SK-N-SH (cell line): ENCODE measurements at regions not wholly inside any gene's neighbourhood (a gene's known extent, or its start where the extent isn't known, plus 50 kb on each side); places are given as distances from the start of the nearest gene placed in this dataset.

ENCODE experiments used
- CTCF ChIA-PET: fragments of 300-600, 350-600 bp; formaldehyde crosslinking; extraction: SDS; loops from one replicate; lab custom pipeline; 2021; lab: Yijun Ruan, JAX
- POLR2A ChIA-PET: fragments of 350-600 bp; sonication (Branson Sonifier 250); formaldehyde crosslinking; extraction: SDS; loops from one replicate; lab custom pipeline; 2020; ENCODE audit warnings: antibody characterized with exemption, inconsistent platforms; lab: Yijun Ruan, JAX
- DNase-seq: peaks from one replicate; pipeline ENCODE4 v3.0.0; 2012
- H2AFZ ChIP-seq: fragments of 200-600 bp; sonication (generic); 2 replicates; pipeline ENCODE4 v1.8.1; 2016; ENCODE audit warnings: antibody characterized with exemption, mild to moderate bottlenecking, low read depth
- H3F3A ChIP-seq: fragments of 200-600 bp; sonication (generic); replicated peaks from 2 replicates; pipeline ENCODE3; 2016; ENCODE audit warnings: antibody characterized with exemption, mild to moderate bottlenecking; ENCODE audit not compliant: insufficient read depth
- H3K27ac ChIP-seq, 2 experiments: fragments of 200-500 bp in 1 of 2; fragments of 200-600 bp in 1 of 2; sonication (Bioruptor generic) in 1 of 2; sonication (generic), shearing (Covaris generic) in 1 of 2; 2 replicates each; pipeline versions ENCODE4 v1.5.1 to v1.6.1; 2014 to 2016; ENCODE audit warnings: low read depth in 2 of 2, inconsistent platforms in 1 of 2, low read length in 1 of 2, mild to moderate bottlenecking in 1 of 2, mixed read lengths in 1 of 2
- H3K27me3 ChIP-seq: fragments of 200-600 bp; sonication (generic), shearing (Covaris generic); 2 replicates; pipeline ENCODE4 v1.6.1; 2016; ENCODE audit warnings: mixed run types; ENCODE audit not compliant: insufficient read depth
- H3K36me3 ChIP-seq, 2 experiments: fragments of 200-500 bp in 1 of 2; fragments of 200-600 bp in 1 of 2; sonication (Bioruptor generic) in 1 of 2; sonication (generic) in 1 of 2; replicated peaks in 1 of 2; 2 replicates each; pipeline versions ENCODE3 to v1.5.1; 2014 to 2016; ENCODE audit warnings: low read length in 1 of 2, mild to moderate bottlenecking in 1 of 2; ENCODE audit not compliant: insufficient read depth in 2 of 2, control insufficient read depth in 1 of 2
- H3K4me1 ChIP-seq, 2 experiments: fragments of 200-500 bp in 1 of 2; fragments of 200-600 bp in 1 of 2; sonication (Bioruptor generic) in 1 of 2; sonication (generic), shearing (Covaris generic) in 1 of 2; 2 replicates each; pipeline versions ENCODE4 v1.5.1 to v1.6.1; 2014 to 2016; ENCODE audit warnings: low read depth in 1 of 2, low read length in 1 of 2, mixed run types in 1 of 2; ENCODE audit not compliant: insufficient read depth in 2 of 2, control insufficient read depth in 1 of 2
- H3K4me2 ChIP-seq: fragments of 200-600 bp; sonication (generic), shearing (Covaris generic); 2 replicates; pipeline ENCODE4 v1.6.1; 2017; ENCODE audit warnings: mixed run types
- H3K4me3 ChIP-seq, 2 experiments: fragments of 200-500 bp in 1 of 2; fragments of 200-600 bp in 1 of 2; sonication (Bioruptor generic) in 1 of 2; sonication (generic), shearing (Covaris generic) in 1 of 2; 2 replicates each; pipeline versions ENCODE4 v1.5.1 to v1.8.1; 2014 to 2016; ENCODE audit warnings: low read depth in 2 of 2, inconsistent platforms in 1 of 2, low read length in 1 of 2, mild to moderate bottlenecking in 1 of 2, mixed read lengths in 1 of 2, moderate library complexity in 1 of 2
- H3K79me2 ChIP-seq: fragments of 200-600 bp; sonication (generic); 2 replicates; pipeline ENCODE4 v1.8.1; 2017; ENCODE audit warnings: mild to moderate bottlenecking; ENCODE audit not compliant: insufficient read depth
- H3K9ac ChIP-seq: fragments of 200-600 bp; sonication (generic); 2 replicates; pipeline ENCODE4 v1.6.1; 2017; ENCODE audit warnings: mixed run types
- H3K9me2 ChIP-seq: fragments of 200-600 bp; sonication (generic); 2 replicates; pipeline ENCODE4 v1.6.1; 2017; ENCODE audit warnings: mixed run types
- H3K9me3 ChIP-seq: fragments of 200-600 bp; sonication (generic); 2 replicates; pipeline ENCODE4 v1.6.1; 2017; ENCODE audit warnings: mixed run types, mild to moderate bottlenecking, moderate library complexity
- H4K20me1 ChIP-seq: fragments of 200-600 bp; sonication (generic); 2 replicates; pipeline ENCODE4 v1.6.1; 2017; ENCODE audit warnings: mild to moderate bottlenecking, mixed run types; ENCODE audit not compliant: insufficient read depth
- EP300 ChIP-seq, 2 experiments: IDR thresholded peaks; 2 replicates each; pipeline versions ENCODE4 v1.4.0 to v1.6.1; 2012; ENCODE audit warnings: borderline replicate concordance in 1 of 2, low read depth in 1 of 2, low read length in 1 of 2
- EZH2phosphoT487 ChIP-seq: fragments of 200-600 bp; sonication (generic); IDR thresholded peaks from 2 replicates; pipeline ENCODE4 v1.6.1; 2017; ENCODE audit warnings: low read depth, mixed run types, mild to moderate bottlenecking, antibody characterized with exemption, moderate library complexity, borderline replicate concordance
- FOSL2 ChIP-seq: IDR thresholded peaks from 2 replicates; pipeline ENCODE4 v1.4.0; 2012; ENCODE audit warnings: low read depth, mild to moderate bottlenecking, moderate library complexity, borderline replicate concordance
- FOXJ3 ChIP-seq: sonication (generic); formaldehyde crosslinking; IDR thresholded peaks from 2 replicates; pipeline ENCODE4 v1.5.1; 2020; ENCODE audit warnings: mild to moderate bottlenecking, missing genetic modification reagents
- FOXM1 ChIP-seq: IDR thresholded peaks from 2 replicates; pipeline ENCODE4 v1.4.0; 2012; ENCODE audit warnings: low read depth, mild to moderate bottlenecking
- GABPA ChIP-seq: IDR thresholded peaks from 2 replicates; pipeline ENCODE4 v1.4.0; 2012; ENCODE audit warnings: low read depth, mild to moderate bottlenecking
- GATA2 ChIP-seq: sonication (generic); formaldehyde crosslinking; IDR thresholded peaks from 2 replicates; pipeline ENCODE4 v1.5.0; 2020; ENCODE audit warnings: mild to moderate bottlenecking, missing genetic modification reagents
- JUND ChIP-seq: IDR thresholded peaks from 2 replicates; pipeline ENCODE4 v1.4.0; 2012
- MXI1 ChIP-seq: IDR thresholded peaks from 2 replicates; pipeline ENCODE4 v1.6.1; 2012; ENCODE audit warnings: mild to moderate bottlenecking, low read depth, low read length, improper control_type of control experiment
- NFIC ChIP-seq: IDR thresholded peaks from 2 replicates; pipeline ENCODE4 v1.4.0; 2012; ENCODE audit warnings: borderline replicate concordance
- POLR2AphosphoS5 ChIP-seq: IDR thresholded peaks from 2 replicates; pipeline ENCODE4 v1.6.1; 2012; ENCODE audit warnings: low read depth, low read length
- RCOR1 ChIP-seq: fragments of 150-350 bp; IDR thresholded peaks from 2 replicates; pipeline ENCODE4 v1.6.1; 2017; ENCODE audit warnings: antibody characterized with exemption, low read length
- RFX5 ChIP-seq: IDR thresholded peaks from 2 replicates; pipeline ENCODE4 v1.6.1; 2012; ENCODE audit warnings: mild to moderate bottlenecking, improper control_type of control experiment, low read length
- RXRA ChIP-seq: IDR thresholded peaks from 2 replicates; pipeline ENCODE4 v1.4.0; 2012; ENCODE audit warnings: low read depth, mild to moderate bottlenecking, borderline replicate concordance
- SIN3A ChIP-seq: IDR thresholded peaks from 2 replicates; pipeline ENCODE4 v1.6.1; 2012; ENCODE audit warnings: low read depth, mild to moderate bottlenecking, low read length, moderate library complexity, borderline replicate concordance
- SMC3 ChIP-seq: IDR thresholded peaks from 2 replicates; pipeline ENCODE4 v1.6.1; 2012; ENCODE audit warnings: low read depth, low read length, improper control_type of control experiment
- TCF12 ChIP-seq: IDR thresholded peaks from 2 replicates; pipeline ENCODE4 v1.4.0; 2012
- TEAD4 ChIP-seq: IDR thresholded peaks from 2 replicates; pipeline ENCODE4 v1.4.0; 2012; ENCODE audit warnings: mild to moderate bottlenecking, borderline replicate concordance; ENCODE audit not compliant: insufficient read depth
- WGBS: methylation state at CpG from one replicate; pipeline ENCODE4 v1.1.6; 2017; ENCODE audit warnings: low lambda C conversion rate; 5-methylcytosine and 5-hydroxymethylcytosine counted together
- TF ChIP-seq, protein P1 (sequence below): IDR thresholded peaks from 2 replicates; pipeline ENCODE4 v1.4.0; 2012; ENCODE audit warnings: low read depth
- TF ChIP-seq, protein P2 (sequence below): IDR thresholded peaks from 2 replicates; pipeline ENCODE4 v1.6.1; 2012; ENCODE audit warnings: mild to moderate bottlenecking, low read depth, low read length, moderate library complexity

GRCh38 chr1:54464477-54465146 lies 58.4 kb upstream of the SSBP3 start:
- Histone ChIP-seq H3K27me3 (no peaks in the 10 kb centered on the region), H3K36me3 (no peaks in the 10 kb centered on the region), H3K9me2 (no peaks in the 10 kb centered on the region), H3K9ac (no peak overlapping the region), H2AFZ (no peak overlapping the region), H3K4me1 (peaks cover 0 to 17% of the 10 kb centered on the region in 2 experiments; a peak in 1 of 4 replicates), H3K4me2 (no peak overlapping the region), H3K27ac (no peak overlapping the region), H4K20me1 (no peaks in the 10 kb centered on the region), H3K79me2 (no peaks in the 10 kb centered on the region), H3K9me3 (no peaks in the 10 kb centered on the region)
- WGBS, result 89% methylated on average over 8 of the region's 9 CpGs
- ChIA-PET POLR2A (no interaction called here), CTCF (interaction anchor here (0.6 to 1.0 kb wide), 3 partner anchors 13 to 46 kb away, joined by 3 to 4 read pairs (median 3); no protein-coding TSS in a partner anchor)
- DNase-seq, result peak; percentile 32
- TF ChIP-seq RXRA (no peak), RFX5 (no peak)
- TF ChIP-seq, protein P1, sequence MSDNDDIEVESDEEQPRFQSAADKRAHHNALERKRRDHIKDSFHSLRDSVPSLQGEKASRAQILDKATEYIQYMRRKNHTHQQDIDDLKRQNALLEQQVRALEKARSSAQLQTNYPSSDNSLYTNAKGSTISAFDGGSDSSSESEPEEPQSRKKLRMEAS, result no peak
- TF ChIP-seq, all 33 proteins: peak for 0
- Histone ChIP-seq H3K4me3 (no peak overlapping the region), H3F3A (no peaks in the 10 kb centered on the region)

DNA sequence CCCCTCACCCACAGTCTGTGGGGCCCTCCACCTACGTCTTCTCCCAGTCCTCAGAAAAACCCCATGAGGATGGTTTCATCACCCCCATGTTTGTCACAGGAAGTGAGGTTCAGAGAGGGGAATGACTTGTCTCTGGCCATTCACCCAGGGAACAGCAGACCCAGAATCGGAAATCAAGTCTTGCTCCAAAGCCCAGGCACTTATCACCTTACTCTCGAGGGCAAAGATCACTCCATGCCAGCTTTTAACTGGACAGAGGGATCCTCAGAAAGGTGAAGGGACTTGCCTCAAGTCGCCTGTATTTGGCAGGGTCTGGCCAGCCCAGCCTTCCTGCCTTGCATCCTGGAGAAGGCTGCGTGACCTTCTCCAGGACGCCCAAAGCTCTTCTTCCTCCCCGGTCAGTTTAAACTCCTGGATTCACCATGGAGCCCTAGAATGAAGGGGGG lies 57.9 kb upstream of the SSBP3 start:
- no peaks in the 10 kb centered on the region for H3K9me3 ChIP-seq
- no peak overlapping the region for H2AFZ ChIP-seq
- no peaks in the 10 kb centered on the region for H3K27me3 ChIP-seq
- peak; percentile 11 for DNase-seq
- H3F3A ChIP-seq, result no peaks in the 10 kb centered on the region
- CTCF ChIA-PET, result interaction anchor here (0.6 to 1.3 kb wide), 3 partner anchors 12 to 35 kb away, joined by 3 to 4 read pairs (median 3); no protein-coding TSS in a partner anchor
- H3K4me1 ChIP-seq, result peaks cover 0 to 20% of the 10 kb centered on the region in 2 experiments; a peak in 1 of 4 replicates
- H3K9ac ChIP-seq, result no peak overlapping the region
- 91% methylated on average over 3 of the region's 7 CpGs for WGBS
- no peak for TF ChIP-seq POLR2AphosphoS5
- TF ChIP-seq SMC3, result no peak
- no peak for TF ChIP-seq JUND
- TF ChIP-seq TCF12, result no peak
- TF ChIP-seq, protein P2, sequence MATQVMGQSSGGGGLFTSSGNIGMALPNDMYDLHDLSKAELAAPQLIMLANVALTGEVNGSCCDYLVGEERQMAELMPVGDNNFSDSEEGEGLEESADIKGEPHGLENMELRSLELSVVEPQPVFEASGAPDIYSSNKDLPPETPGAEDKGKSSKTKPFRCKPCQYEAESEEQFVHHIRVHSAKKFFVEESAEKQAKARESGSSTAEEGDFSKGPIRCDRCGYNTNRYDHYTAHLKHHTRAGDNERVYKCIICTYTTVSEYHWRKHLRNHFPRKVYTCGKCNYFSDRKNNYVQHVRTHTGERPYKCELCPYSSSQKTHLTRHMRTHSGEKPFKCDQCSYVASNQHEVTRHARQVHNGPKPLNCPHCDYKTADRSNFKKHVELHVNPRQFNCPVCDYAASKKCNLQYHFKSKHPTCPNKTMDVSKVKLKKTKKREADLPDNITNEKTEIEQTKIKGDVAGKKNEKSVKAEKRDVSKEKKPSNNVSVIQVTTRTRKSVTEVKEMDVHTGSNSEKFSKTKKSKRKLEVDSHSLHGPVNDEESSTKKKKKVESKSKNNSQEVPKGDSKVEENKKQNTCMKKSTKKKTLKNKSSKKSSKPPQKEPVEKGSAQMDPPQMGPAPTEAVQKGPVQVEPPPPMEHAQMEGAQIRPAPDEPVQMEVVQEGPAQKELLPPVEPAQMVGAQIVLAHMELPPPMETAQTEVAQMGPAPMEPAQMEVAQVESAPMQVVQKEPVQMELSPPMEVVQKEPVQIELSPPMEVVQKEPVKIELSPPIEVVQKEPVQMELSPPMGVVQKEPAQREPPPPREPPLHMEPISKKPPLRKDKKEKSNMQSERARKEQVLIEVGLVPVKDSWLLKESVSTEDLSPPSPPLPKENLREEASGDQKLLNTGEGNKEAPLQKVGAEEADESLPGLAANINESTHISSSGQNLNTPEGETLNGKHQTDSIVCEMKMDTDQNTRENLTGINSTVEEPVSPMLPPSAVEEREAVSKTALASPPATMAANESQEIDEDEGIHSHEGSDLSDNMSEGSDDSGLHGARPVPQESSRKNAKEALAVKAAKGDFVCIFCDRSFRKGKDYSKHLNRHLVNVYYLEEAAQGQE, result no peak
- TF ChIP-seq FOXM1, result no peak
- TF ChIP-seq SIN3A, result no peak
- TF ChIP-seq FOSL2, result no peak
- no peak for TF ChIP-seq EP300 (IDR thresholded peaks at IDR 0.05; ENCODE audit: borderline replicate concordance in 1 of 2, low read depth in 1 of 2, low read length in 1 of 2)
- no peak for TF ChIP-seq RCOR1
- no peak for TF ChIP-seq RXRA
- no peak for TF ChIP-seq NFIC
- no peak for TF ChIP-seq GATA2
- no peak for TF ChIP-seq FOXJ3 (CRISPR knock-in tag)
- TF ChIP-seq GABPA, result no peak
- TF ChIP-seq TEAD4, result no peak
- no peak for TF ChIP-seq MXI1
- TF ChIP-seq EZH2phosphoT487, result no peak
- no peak overlapping the region for H3K4me3 ChIP-seq
- POLR2A ChIA-PET, result no interaction called here
- no peaks in the 10 kb centered on the region for H3K36me3 ChIP-seq
- no peak overlapping the region for H3K27ac ChIP-seq
- no peaks in the 10 kb centered on the region for H4K20me1 ChIP-seq
- no peaks in the 10 kb centered on the region for H3K79me2 ChIP-seq
- H3K4me2 ChIP-seq, result no peak overlapping the region
- H3K9me2 ChIP-seq, result no peaks in the 10 kb centered on the region
